HEK293 (cell line): ENCODE measurements at regions not wholly inside any gene's neighbourhood (a gene's known extent, or its start where the extent isn't known, plus 50 kb on each side); places are given as distances from the start of the nearest gene placed in this dataset.
A peak's percentile ranks its signal among the peaks of the same experiment; 100 is the strongest.

Experiments used
- CTCF ChIA-PET: fragments of 350-600 bp; formaldehyde crosslinking; extraction: SDS; loops from one replicate; lab custom pipeline; 2021; ENCODE audit warnings: antibody characterized with exemption; lab: Yijun Ruan, JAX
- POLR2A ChIA-PET: fragments of 300-600 bp; formaldehyde crosslinking; extraction: SDS; loops from one replicate; lab custom pipeline; 2020; ENCODE audit warnings: antibody characterized with exemption, inconsistent platforms; lab: Yijun Ruan, JAX
- H3K27ac ChIP-seq: fragments of 200-500 bp; sonication (Bioruptor generic); 2 replicates; pipeline ENCODE4 v1.5.1; 2014; ENCODE audit warnings: low read depth, low read length, control low read depth, inconsistent platforms; ENCODE audit errors: extremely low read depth
- H3K36me3 ChIP-seq, 2 experiments: fragments of 200-500 bp in 1 of 2; sonication (Bioruptor generic) in 1 of 2; 1 replicate in 1 of 2; 2 replicates in 1 of 2; pipeline ENCODE4 v1.5.1; 2014 to 2017; ENCODE audit warnings: inconsistent platforms in 2 of 2, low read length in 2 of 2; ENCODE audit not compliant: control insufficient read depth in 2 of 2, insufficient read depth in 1 of 2
- H3K4me1 ChIP-seq: fragments of 200-500 bp; sonication (Bioruptor generic); 2 replicates; pipeline ENCODE4 v1.5.1; 2014; ENCODE audit warnings: mild to moderate bottlenecking, low read length, inconsistent platforms; ENCODE audit not compliant: control insufficient read depth, insufficient read depth
- H3K4me3 ChIP-seq: 2 replicates; pipeline ENCODE4 v1.5.1; 2011; ENCODE audit warnings: low read depth, mild to moderate bottlenecking, control low read depth, low read length, moderate library complexity
- H3K9me3 ChIP-seq: fragments of 200-500 bp; sonication (Bioruptor generic); 2 replicates; pipeline ENCODE4 v1.5.1; 2014; ENCODE audit warnings: low read depth, low read length, inconsistent platforms; ENCODE audit not compliant: control insufficient read depth, insufficient read depth
- EGR2 ChIP-seq: fragments of 450-650 bp; formaldehyde crosslinking; IDR thresholded peaks from 2 replicates; pipeline ENCODE4 v1.5.1; 2016; ENCODE audit warnings: low read depth, missing biosample characterization, missing genetic modification characterization
- HOXA7 ChIP-seq: sonication (generic); formaldehyde crosslinking; IDR thresholded peaks from 2 replicates; pipeline ENCODE4 v1.8.1; 2022; ENCODE audit warnings: missing genetic modification reagents, borderline replicate concordance
- IKZF3 ChIP-seq: fragments of 450-650 bp; IDR thresholded peaks from 2 replicates; pipeline ENCODE4 v1.5.0; 2018; ENCODE audit warnings: missing biosample characterization, mild to moderate bottlenecking, missing genetic modification characterization, moderate library complexity
- KLF1 ChIP-seq: fragments of 450-650 bp; formaldehyde crosslinking; IDR thresholded peaks from 2 replicates; pipeline ENCODE4 v1.5.1; 2016; ENCODE audit warnings: missing biosample characterization, missing genetic modification characterization
- SCRT2 ChIP-seq: fragments of 450-650 bp; formaldehyde crosslinking; IDR thresholded peaks from 2 replicates; pipeline ENCODE4 v1.5.1; 2016; ENCODE audit warnings: missing biosample characterization, missing genetic modification characterization
- TRIM28 ChIP-seq: IDR thresholded peaks from 2 replicates; pipeline ENCODE4 v1.6.1; 2011; ENCODE audit warnings: low read length, control low read depth, borderline replicate concordance
- ZBTB20 ChIP-seq: fragments of 450-650 bp; formaldehyde crosslinking; IDR thresholded peaks from 2 replicates; pipeline ENCODE4 v1.5.1; 2016; ENCODE audit warnings: missing biosample characterization, missing genetic modification characterization
- ZBTB48 ChIP-seq: fragments of 450-650 bp; formaldehyde crosslinking; IDR thresholded peaks from 2 replicates; pipeline ENCODE4 v1.5.1; 2016; ENCODE audit warnings: missing biosample characterization, missing genetic modification characterization
- ZFP69B ChIP-seq: fragments of 450-650 bp; formaldehyde crosslinking; IDR thresholded peaks from 2 replicates; pipeline ENCODE4 v1.5.1; 2016; ENCODE audit warnings: missing biosample characterization, missing genetic modification characterization
- ZIC2 ChIP-seq: fragments of 450-650 bp; formaldehyde crosslinking; IDR thresholded peaks from 2 replicates; pipeline ENCODE4 v1.5.1; 2016; ENCODE audit warnings: missing biosample characterization, missing genetic modification characterization
- ZNF157 ChIP-seq: fragments of 450-650 bp; formaldehyde crosslinking; IDR thresholded peaks from 2 replicates; pipeline ENCODE4 v1.5.1; 2016; ENCODE audit warnings: missing biosample characterization, missing genetic modification characterization
- ZNF274 ChIP-seq, 2 experiments: fragments of 200-500 bp in 1 of 2; fragments of 450-650 bp in 1 of 2; sonication (Bioruptor generic) in 1 of 2; formaldehyde crosslinking in 1 of 2; IDR thresholded peaks; 2 replicates each; pipeline versions ENCODE4 v1.5.1 to v1.6.1; 2014 to 2016; ENCODE audit warnings: borderline replicate concordance in 1 of 2, inconsistent platforms in 1 of 2, low read length in 1 of 2, missing biosample characterization in 1 of 2, missing genetic modification characterization in 1 of 2
- ZNF37A ChIP-seq: fragments of 450-650 bp; IDR thresholded peaks from 2 replicates; pipeline ENCODE4 v1.5.1; 2018; ENCODE audit warnings: missing biosample characterization, missing genetic modification characterization
- ZNF555 ChIP-seq: fragments of 450-650 bp; formaldehyde crosslinking; conservative IDR thresholded peaks from 2 replicates; pipeline ENCODE4 v1.5.1; 2017; ENCODE audit warnings: missing biosample characterization, mild to moderate bottlenecking, missing genetic modification characterization, inconsistent platforms
- ZNF654 ChIP-seq: fragments of 450-650 bp; formaldehyde crosslinking; IDR thresholded peaks from 2 replicates; pipeline ENCODE4 v1.5.1; 2016; ENCODE audit warnings: low read depth, missing biosample characterization, missing genetic modification characterization
- ZNF707 ChIP-seq: fragments of 450-650 bp; formaldehyde crosslinking; IDR thresholded peaks from 2 replicates; pipeline ENCODE4 v1.5.1; 2016; ENCODE audit warnings: missing biosample characterization, missing genetic modification characterization
- ZNF792 ChIP-seq: fragments of 450-650 bp; formaldehyde crosslinking; IDR thresholded peaks from 2 replicates; pipeline ENCODE4 v1.5.1; 2016; ENCODE audit warnings: missing biosample characterization, missing genetic modification characterization
- ZSCAN23 ChIP-seq: fragments of 450-650 bp; formaldehyde crosslinking; IDR thresholded peaks from 2 replicates; pipeline ENCODE4 v1.5.1; 2016; ENCODE audit warnings: missing biosample characterization, missing genetic modification characterization
- TF ChIP-seq, protein P1 (sequence below): IDR thresholded peaks from 2 replicates; pipeline ENCODE4 v1.6.1; 2011; ENCODE audit warnings: mild to moderate bottlenecking, low read depth, low read length, borderline replicate concordance
- TF ChIP-seq, protein P2 (sequence below): fragments of 450-650 bp; formaldehyde crosslinking; IDR thresholded peaks from 2 replicates; pipeline ENCODE4 v1.5.1; 2016; ENCODE audit warnings: missing biosample characterization, missing genetic modification characterization
- TF ChIP-seq, protein P3 (sequence below): fragments of 450-650 bp; formaldehyde crosslinking; IDR thresholded peaks from 2 replicates; pipeline ENCODE4 v1.5.1; 2016; ENCODE audit warnings: missing biosample characterization, missing genetic modification characterization, borderline replicate concordance

DNA sequence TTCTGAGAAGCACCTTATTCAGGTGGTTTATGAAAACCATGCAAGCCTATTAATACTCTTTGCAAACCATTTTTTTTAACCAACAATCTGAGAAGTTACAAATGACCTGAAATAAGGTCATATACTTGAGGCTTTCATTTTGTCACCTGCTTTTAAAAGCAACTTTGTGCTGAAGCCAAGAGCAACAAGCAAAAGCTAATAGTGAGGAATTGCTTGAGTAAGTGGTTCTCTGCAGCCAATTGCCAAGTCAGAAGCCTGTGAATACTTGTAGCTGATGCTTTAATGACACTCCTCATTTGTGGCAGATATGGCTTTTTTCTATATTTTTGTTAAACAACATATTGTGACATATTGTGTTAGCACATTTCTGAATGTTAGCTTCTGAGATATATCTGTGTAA lies 126.7 kb upstream of the ZNF608 start:
- Histone ChIP-seq H3K4me3 (no peak overlapping the region), H3K4me1 (peaks cover 23% of the 10 kb centered on the region), H3K9me3 (no peaks in the 10 kb centered on the region), H3K36me3 (no peaks in the 10 kb centered on the region), H3K27ac (no peak overlapping the region)
- CTCF ChIA-PET: no interaction called here
- TF ChIP-seq, protein P1, sequence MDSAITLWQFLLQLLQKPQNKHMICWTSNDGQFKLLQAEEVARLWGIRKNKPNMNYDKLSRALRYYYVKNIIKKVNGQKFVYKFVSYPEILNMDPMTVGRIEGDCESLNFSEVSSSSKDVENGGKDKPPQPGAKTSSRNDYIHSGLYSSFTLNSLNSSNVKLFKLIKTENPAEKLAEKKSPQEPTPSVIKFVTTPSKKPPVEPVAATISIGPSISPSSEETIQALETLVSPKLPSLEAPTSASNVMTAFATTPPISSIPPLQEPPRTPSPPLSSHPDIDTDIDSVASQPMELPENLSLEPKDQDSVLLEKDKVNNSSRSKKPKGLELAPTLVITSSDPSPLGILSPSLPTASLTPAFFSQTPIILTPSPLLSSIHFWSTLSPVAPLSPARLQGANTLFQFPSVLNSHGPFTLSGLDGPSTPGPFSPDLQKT: no peak
- TF ChIP-seq ZNF707 (tag by site-specific recombination) (no peak), SCRT2 (tag by site-specific recombination) (peak; percentile 21; the same call in 1 of the 2 replicates), ZIC2 (no peak), ZSCAN23 (no peak), IKZF3 (tag by site-specific recombination) (no peak), TRIM28 (peak; percentile 26; the same call in 1 of the 2 replicates), ZNF792 (tag by site-specific recombination) (no peak), ZBTB48 (tag by site-specific recombination) (no peak), ZBTB20 (tag by site-specific recombination) (no peak)
- POLR2A ChIA-PET: interaction anchor here (1.4 kb wide), 1 partner anchor 125 kb away, joined by 3 read pairs; no protein-coding TSS in a partner anchor

DNA sequence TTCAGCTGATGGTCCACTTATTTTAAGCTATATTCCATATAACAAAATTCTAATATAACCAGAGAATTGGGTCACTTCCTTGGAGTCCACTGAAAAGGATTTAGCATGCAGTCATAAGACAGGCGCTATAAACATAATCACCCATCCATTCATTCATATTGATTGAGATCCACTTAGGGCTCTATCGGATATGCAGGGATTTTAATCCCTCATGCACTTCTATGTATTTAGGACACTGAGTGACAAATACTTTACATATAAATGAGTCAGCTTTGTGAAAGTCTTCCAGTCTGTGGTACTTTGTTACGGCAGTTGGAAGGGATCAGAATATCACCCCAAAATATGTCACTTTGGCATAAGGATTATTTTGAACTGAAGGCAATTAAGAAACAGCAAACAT lies 127.3 kb upstream of the ZNF608 start:
- Histone ChIP-seq H3K4me3 (no peak overlapping the region), H3K9me3 (no peaks in the 10 kb centered on the region), H3K4me1 (peaks cover 23% of the 10 kb centered on the region), H3K36me3 (no peaks in the 10 kb centered on the region), H3K27ac (no peak overlapping the region)
- ChIA-PET CTCF (no interaction called here), POLR2A (interaction anchor here (1.4 kb wide), 1 partner anchor 125 kb away, joined by 3 read pairs; no protein-coding TSS in a partner anchor)
- TF ChIP-seq EGR2 (tag by site-specific recombination) (no peak), KLF1 (tag by site-specific recombination) (no peak), ZNF37A (tag by site-specific recombination) (no peak), HOXA7 (CRISPR knock-in tag) (no peak), ZBTB48 (tag by site-specific recombination) (no peak), ZFP69B (tag by site-specific recombination) (no peak), ZNF157 (tag by site-specific recombination) (no peak), ZNF707 (tag by site-specific recombination) (no peak), ZNF555 (tag by site-specific recombination) (no peak), ZBTB20 (tag by site-specific recombination) (no peak), ZNF654 (no peak), ZNF274 (IDR thresholded peaks at IDR 0.05; ENCODE audit: low read length) (no peak), ZNF274 (tag by site-specific recombination; IDR thresholded peaks at IDR 0.05; ENCODE audit: borderline replicate concordance) (no peak)
- TF ChIP-seq, protein P2, sequence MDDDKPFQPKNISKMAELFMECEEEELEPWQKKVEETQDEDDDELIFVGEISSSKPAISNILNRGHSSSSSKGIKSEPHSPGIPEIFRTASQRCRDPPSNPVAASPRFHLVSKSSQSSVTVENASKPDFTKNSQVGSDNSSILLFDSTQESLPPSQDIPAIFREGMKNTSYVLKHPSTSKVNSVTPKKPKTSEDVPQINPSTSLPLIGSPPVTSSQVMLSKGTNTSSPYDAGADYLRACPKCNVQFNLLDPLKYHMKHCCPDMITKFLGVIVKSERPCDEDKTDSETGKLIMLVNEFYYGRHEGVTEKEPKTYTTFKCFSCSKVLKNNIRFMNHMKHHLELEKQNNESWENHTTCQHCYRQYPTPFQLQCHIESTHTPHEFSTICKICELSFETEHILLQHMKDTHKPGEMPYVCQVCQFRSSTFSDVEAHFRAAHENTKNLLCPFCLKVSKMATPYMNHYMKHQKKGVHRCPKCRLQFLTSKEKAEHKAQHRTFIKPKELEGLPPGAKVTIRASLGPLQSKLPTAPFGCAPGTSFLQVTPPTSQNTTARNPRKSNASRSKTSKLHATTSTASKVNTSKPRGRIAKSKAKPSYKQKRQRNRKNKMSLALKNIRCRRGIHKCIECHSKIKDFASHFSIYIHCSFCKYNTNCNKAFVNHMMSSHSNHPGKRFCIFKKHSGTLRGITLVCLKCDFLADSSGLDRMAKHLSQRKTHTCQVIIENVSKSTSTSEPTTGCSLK (tag by site-specific recombination): no peak
- TF ChIP-seq, protein P3, sequence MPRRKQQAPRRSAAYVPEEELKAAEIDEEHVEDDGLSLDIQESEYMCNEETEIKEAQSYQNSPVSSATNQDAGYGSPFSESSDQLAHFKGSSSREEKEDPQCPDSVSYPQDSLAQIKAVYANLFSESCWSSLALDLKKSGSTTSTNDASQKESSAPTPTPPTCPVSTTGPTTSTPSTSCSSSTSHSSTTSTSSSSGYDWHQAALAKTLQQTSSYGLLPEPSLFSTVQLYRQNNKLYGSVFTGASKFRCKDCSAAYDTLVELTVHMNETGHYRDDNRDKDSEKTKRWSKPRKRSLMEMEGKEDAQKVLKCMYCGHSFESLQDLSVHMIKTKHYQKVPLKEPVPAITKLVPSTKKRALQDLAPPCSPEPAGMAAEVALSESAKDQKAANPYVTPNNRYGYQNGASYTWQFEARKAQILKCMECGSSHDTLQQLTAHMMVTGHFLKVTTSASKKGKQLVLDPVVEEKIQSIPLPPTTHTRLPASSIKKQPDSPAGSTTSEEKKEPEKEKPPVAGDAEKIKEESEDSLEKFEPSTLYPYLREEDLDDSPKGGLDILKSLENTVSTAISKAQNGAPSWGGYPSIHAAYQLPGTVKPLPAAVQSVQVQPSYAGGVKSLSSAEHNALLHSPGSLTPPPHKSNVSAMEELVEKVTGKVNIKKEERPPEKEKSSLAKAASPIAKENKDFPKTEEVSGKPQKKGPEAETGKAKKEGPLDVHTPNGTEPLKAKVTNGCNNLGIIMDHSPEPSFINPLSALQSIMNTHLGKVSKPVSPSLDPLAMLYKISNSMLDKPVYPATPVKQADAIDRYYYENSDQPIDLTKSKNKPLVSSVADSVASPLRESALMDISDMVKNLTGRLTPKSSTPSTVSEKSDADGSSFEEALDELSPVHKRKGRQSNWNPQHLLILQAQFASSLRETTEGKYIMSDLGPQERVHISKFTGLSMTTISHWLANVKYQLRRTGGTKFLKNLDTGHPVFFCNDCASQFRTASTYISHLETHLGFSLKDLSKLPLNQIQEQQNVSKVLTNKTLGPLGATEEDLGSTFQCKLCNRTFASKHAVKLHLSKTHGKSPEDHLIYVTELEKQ (tag by site-specific recombination): no peak
